Activated CD4-positive, CD25-positive, alpha-beta regulatory T cell treated with anti-CD3 and anti-CD28 coated beads, Interleukin-2, amount 50 U/mL, for 24 hours (primary cell): ENCODE measurements at regions not wholly inside any gene's neighbourhood (a gene's known extent, or its start where the extent isn't known, plus 50 kb on each side); places are given as distances from the start of the nearest gene placed in this dataset.

ENCODE experiments used
- ATAC-seq, 2 donors: fragments of 150-1000 bp; cut with Tn5 transposase; one replicate each; pipeline ENCODE4 v1.10.0; 2021; ENCODE audit warnings: mild to moderate bottlenecking in 1 of 2, moderate library complexity in 1 of 2

DNA sequence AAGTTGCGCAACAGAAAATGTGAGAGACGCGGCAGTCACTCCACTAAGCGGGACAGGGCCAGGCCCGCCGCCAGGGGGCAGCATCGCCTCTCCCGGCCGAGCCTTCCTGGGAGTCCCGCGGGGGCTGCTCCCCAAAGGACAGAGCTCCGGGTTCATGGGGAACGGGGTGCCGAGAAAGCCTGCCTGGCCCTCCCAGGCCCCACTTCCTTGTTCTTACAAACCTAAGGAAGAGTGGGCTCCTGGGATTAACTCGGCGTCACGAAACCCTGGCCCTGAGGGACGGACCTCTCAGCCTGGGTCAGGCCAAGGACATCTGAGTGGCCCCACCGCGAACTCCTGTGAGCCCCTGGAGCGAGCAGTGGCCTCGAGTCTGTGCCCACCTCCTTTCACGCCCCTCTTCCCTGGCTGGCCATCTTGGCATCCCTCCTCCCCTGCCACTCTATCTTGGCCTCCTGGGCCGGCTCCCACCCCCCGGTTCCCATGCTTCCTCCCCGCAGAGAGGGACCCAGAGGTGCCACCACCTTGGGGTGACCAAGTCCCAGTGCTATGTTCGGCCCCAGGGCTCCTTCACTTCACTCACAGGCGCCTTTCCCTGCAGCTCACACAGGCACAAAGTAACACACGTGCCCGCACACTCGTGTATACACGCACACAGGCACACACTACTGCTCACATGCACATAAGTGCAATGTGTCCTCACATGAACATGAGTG, 99.9 kb upstream of the FGF3 start:
- peak; percentile 44 to 64 for ATAC-seq

DNA sequence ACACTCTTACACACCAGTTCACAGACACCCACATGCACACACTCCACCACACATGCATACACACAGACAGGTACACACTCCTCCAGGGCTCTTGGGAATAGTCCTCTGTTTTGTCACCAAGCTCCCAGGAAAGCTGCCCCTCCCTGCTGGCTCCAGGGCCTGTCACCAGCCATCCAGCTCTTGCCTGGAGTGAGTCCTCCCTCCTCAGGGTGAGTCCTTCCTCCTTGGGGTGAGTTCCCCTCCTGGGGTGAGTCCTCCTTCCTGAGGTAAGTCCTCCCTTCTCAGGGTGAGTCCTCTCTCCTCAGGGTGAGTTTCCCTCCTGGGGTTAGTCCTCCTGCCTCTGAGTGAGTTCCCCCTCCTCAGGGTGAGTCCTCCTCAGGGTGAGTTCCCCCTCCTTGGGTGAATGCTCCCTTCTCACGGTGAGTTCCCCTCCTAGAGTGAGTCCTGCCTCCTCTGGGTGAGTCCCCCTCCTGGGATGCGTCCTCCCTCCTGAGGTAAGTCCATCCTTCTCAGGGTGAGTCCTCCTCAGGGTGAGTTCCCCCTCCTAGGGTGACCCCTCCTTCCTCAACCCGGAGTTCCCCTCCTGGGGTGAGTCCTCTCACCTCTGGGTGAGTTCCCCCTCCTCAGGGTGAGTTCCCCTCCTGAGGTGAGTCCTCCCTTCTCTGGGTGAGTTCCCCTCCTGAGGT, 100.6 kb upstream of the FGF3 start:
- ATAC-seq, result no peak

DNA sequence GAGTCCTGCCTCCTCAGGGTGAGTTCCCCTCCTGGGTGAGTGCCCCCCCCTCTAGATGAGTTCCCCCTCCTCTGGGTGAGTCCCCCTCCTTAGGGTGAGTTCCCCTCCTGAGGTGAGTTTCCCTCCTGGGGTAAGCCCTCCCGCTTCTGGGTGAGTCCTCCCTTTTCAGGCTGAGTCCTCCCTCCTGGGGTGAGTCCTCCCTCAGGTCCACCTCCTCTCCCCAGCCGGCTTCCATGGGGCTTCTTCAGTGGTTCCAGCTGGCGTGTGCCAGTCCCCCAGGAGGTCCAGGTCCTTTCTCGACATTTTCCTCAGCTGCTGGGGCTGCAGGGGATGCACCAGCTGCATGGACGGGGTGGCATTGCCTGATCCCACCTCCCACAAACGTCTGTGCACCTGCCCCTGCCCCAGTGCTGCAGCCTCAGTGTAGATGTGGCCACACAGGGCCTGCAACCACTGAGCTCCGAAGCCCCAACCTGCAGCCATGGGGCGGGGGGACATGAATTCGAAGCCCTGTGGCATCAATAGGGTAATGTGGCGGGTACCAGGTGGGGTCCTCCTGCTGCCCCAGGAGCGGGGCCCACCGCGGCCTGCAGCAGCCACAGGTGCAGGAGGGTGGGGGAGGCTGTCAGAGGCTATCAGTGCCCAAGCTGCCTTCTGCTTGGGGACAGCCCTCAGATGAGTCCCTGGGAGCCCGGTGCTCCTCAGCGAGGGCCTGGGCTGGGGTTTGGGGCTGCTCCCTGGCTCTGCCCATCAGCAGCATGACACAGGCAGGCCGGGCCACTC, 101.3 kb upstream of the FGF3 start:
- ATAC-seq, result no peak

DNA sequence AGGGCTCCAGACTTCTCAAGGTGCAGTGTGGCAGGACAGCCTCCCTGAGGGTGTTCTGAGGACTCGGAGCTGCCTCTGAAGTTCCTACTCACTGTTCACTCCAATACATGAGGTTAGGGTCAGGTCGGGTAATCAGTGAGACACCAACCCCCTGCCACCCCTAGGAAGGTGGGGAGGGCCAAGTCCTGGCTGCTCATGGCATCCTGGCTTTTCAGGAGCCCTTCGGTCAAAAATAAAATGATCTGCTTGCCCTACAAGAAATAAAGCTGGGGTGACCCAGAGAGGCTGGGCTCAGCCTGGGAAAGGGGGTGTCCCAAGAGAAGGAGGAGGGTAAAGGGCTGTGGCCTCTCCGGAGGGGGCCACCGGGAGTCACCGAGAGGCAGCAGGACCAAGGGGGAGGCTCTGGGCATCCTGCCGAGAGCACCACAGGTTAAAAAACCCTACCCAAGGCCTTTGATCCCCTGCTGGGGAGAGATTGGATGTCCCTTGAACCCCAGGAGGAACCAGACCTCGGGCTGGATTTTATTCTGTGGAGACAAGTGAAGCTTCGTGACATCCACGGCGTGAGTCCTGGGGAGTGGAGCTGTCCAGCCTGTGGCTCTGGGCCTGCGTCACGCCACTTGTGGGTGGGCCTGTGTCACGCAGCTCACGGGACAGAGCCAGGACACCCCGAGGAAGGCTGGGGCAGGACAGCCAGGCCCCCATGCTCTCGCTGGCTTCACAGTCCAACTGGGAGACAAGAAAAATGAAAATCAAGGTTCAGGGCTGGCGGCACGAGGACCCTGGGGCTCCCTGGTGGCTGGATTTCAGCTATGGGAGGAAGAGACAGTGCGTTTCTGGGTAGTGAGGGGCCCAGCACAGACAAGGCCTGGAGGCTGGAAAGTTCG, 102.2 kb upstream of the FGF3 start:
- no peak for ATAC-seq

DNA sequence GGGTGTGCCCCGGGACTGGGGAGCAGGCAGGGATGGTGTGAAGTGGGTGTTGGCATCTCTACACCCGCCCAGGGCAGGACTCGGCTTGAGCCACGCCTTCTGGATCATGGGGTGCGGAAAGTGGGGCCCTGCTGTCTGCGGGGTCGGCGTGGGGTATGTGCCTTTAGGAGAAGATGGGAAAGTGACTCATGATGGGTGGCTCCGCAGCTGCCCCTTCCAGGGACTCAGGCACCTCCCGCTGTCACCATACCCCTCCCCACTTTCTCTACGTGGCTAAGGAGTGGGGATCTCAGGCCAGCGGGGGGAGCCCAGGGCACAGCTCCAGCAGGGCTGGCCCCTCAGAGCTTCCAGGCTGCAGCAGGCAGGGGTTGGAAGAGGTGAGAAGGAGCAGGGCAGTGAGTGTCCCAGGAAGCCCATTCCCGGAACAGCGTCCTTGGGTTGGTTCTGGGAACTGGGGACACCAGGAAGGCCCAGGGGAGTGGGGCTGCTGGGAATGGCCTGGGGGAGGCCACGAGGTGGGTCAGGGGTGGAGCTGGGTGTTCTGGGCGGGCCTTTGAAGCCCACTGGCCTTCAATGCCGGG, 102.9 kb upstream of the FGF3 start:
- no peak for ATAC-seq

DNA sequence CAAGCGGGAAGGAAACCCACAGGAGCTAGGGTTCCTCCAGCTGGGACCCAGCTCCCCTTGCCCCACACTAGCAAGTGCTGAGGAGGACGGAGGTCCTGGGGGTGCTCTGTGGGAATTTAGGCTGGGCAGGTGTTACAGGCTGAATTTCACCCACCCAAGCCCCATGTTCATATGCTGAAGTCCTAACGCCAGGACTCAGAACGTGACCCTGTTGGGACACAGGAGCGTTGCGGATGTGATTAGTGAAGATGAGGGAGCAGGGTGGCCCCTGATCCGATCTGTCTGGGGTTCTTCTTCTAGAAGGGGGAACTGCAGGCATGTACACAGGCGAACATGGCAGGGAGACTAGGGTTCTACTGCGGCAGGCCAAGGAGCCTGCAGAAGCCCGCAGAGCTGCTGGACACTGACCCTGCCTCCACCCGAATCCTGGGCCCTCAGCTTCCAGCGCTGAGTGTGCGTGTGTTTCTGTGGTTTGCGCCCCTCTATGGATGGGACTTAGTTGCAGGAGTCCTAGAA, 103.4 kb upstream of the FGF3 start:
- no peak for ATAC-seq

DNA sequence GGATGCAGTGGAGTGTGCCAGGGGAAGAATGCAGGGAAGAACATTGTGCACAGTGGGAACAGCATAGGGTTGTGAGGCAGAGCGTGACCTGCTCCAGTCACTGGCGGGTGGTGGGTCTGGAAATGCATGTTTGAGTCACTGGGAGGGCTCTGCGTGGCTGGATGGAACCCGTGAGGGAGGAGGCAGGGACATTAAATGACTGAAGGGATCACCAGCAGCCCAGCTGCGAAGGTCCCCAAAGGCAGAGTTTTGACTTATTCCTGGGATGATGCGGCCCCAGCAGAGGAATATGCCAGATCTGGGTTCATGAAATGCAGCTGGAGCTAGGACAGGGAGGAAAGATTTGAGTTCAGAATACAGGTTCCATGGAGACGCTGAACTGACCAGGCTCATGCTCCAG, 104.0 kb upstream of the FGF3 start:
- ATAC-seq, result no peak

DNA sequence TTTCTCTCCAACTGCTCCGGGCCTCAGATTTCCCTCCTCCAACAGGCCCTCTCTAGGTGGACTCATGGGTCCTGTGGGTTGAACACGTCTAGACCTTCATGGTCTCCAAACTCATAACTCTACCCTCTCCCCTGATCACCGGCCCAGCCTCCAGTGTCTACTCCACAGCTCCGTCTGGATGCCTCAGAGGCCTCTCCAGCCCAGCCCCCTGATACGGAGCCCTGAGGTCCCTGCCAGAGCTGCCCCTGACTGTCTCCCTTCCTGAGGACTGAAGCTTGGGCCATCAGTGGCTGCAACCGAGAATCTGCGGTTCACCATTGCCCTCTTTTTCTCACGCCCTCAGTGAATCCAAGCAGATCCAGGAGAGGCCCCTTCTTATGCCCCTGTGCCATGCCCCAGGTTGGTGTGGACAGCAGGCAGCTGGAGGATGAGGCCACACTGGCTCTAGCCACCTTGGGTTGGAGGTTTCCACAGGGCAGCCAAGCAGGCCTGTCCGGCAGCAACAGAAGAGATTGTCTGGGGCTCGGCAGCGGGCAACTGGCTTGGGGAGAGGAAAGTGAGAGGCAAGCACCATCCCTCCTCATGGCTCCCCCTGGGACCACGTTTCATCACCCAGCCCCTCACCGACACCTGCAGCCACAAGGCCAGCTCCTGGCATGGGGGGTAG, 104.6 kb upstream of the FGF3 start:
- ATAC-seq, result no peak

DNA sequence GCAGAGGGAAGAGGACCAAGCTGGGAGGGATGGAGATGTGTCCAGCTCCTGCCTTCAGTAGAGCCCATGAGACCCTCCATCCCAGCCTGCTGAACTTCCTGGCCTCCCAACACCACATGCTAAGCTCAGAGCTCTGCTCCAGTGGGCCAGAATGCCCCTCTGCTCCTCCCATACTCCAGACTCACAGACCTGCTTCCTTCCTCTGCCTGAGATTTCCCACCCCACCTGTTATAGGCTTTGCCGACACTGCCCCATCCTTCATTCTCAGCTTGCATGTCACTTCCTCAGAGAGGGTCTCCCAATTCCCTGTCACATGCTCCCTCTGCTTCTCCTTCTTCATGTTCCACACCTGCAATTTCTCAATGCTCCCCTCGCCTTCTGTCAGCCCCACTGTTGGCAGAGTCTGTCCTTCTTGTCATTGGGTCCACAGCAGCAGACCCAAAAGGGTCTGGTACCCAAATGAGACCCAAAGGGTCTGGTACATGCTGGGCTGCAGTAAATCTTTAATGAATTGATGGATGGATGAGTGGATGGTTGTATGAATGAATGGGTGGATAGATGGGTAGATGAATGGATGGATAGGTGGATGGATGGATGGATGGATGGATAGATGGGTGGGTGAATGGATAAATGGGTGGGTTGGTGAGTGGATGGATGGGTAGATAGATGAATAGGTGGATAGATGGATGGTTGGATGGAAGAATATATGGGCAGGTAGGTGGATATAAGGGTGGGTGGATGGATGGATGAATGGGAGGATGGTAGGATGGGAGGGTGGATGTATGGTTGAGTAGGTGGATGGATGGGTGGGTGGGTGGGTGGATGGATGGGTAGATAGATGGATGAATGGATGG, 105.3 kb upstream of the FGF3 start:
- no peak for ATAC-seq

DNA sequence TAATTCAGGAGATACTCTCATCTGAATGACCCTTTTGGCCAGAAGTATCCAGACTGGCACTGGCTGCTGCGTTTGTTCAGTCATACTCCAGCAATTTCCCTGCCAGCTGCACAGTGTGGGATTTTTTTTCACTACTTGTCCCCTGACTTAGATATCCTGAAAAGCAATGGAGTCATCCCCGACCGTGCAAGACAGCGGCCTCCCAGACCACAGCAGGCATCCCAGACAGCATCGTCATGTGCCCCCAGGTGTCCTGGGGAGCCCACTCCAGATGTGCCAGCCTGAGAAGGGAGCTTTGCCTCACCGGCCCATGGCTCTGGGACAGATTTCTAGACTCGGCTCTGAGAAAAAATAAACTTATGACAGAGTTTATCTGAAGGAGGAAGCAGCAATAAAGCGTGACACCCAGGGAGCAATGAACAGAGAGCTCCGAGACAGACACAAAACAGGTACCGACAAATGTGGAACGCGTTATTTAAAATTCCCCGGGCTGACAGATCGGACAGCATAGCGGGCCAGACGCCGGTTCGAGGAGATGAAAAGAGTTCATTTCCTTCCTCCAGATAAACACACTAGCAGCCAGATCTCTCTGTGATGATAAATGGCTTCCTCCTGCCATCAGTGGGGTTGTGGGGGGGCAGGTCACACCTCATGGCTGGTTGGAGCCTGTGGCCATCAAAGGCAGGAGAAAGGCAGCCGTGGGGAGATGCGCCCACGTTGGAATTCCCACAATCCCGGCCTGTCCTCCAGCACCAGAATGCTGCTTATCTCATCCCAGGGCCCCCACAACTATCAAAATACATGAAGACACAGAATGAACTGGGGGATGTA, 106.4 kb upstream of the FGF3 start:
- ATAC-seq, result no peak

DNA sequence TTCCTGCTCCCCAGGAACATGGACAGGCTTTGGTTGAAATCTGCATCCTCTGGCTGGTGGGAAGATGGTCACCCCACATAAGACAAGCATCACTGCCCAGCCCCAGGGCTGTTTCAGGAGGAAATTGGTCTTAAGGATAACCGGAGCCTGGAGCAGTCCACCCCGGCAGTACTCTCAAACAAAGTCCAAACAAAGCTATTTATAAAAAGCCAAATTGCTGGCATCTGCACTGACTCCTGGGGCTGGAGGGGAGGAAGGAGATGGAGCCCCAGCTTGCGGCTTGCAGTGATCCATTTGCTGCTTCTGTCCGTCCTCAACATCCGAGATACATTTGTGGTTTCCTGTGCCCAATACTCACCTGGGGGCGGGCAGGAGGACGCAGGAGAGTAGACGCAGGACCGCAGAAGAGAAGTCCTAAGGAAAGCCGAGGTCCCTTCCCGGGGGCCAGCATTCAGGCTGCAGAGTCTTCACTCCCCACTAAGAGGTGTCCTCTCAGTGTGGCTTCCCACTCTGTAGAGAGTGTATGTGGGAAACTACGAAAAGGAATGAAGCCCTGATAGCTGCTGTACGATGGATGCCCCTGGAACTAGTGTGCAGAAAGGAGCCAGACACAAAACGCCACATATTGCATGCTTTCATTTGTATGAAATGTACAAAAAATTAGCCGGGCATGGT, 107.3 kb upstream of the FGF3 start:
- ATAC-seq, result no peak

DNA sequence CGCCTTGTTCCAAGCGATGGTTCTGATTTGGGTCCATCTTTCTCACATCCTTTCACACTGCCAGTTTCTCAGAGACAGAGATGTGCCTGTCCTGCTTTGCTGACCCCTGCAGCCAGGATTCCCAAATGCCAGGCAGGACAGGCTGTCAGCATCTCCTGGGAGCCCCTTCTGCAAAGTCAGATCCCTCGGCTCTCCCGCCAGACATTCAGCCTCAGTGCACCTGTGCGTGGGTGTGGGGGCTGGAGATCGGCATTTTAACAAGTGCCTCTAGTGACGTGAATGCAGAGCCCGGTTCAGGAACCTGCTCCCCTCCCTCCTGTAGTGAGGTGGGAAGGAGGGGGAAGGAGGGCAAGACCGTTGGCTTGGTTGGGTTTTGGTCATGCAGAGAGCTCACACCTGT, 108.9 kb upstream of the FGF3 start:
- ATAC-seq, result no peak

DNA sequence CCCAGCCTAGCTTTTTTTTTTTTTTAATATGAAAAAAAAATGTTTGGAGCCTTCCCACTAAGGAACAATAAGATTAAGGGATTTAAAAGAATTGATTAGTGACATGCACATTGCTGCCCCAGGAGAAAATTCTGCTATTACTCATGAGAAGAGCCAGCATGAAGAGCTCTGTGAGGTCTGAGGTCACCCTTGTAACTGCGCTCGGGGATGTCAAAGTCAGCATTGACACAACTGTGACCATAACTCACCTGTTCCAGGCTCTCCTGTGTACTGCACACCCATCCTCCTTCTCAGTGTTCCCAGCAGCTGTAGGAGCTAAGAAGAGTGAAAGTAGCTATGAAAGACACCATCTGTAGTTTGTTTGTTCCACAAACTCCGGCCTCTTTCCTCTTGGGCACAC, 109.8 kb upstream of the FGF3 start:
- no peak for ATAC-seq

DNA sequence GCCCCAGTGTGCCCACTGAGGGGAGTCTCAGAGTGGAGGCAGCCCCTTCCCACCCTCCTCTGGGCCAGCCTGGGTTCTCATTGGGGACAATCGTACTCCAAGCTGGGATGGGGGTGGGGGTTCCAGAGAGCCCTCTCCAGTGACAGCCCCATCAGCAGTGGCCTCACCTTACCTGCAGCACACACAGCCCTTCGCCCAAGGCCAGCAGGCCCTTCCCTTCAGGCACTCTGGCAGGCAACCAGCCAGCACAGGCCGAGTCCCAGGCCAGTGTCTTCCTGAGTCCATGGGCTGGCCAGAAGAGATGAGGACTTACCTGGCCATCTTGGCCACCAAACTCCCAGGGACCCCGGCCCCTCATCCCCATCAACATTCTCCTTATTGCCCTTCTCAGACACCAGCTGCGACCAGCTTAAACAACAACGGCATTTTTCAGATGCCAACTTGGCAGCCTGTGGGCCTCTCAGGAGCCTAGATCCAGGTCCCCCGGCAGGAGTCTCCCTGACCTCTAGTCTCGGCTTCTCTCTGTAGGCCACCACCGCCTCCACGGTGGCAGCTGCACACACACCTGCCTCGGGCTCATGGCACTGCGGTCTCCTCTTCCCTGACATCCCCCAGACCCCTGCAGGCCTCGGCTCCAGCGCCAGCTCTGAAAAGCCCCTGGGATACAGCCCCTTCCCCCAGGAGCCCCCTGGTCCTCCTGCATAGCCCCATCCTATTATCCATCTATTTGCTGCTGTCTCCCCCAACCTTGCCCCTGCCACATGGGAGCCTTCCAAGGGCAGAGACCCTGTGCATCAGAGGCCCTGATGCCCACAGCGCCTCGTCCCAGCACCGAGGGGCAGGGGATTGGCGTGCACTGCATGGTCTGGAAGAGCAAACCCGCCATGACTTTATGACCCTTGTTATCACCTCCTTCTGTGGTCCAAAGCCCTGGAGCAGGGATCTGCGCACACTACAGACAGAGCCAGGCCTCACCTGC, 111.2 kb upstream of the FGF3 start:
- no peak for ATAC-seq

DNA sequence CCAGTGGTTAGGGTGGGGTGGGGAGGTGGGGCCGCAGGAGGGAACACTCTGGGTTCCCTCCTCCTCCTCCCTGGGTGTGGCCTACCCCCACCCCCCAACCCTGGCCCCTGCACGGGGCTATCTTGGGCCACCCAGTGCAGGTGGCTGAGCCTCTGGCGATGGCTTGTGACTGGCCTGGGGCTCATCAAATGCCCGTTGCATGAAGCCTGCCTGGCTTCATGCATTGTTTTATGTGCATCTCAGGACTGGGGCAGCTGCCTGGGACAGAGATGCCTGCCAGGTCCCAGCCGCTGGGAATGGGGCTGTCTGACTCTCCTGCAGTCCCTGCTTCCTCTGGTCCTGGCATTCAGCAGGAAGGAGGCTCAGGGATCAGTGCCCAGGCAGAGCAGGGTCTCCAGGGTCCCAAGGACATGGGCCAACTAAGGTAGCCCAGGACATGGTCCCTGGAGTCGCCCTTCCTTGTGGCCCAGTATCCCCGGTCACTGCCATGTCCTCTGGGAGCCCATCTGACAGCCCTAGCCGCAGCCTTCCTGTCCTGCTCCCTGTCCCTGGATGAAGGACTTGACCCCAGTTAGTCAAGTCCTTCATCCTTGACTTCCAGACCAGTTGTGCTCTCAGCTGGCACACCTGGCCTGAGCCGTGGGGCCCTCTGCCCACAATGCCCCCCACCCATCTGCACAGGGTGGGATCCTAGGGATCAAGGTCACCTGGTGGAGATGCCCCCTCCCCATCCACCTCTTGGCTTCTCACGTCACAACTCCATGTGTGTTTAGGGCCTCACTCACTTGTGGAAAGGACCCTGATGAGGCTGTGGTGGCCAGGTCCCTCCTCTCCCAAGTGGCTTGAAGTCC, 112.1 kb upstream of the FGF3 start:
- ATAC-seq, result no peak

DNA sequence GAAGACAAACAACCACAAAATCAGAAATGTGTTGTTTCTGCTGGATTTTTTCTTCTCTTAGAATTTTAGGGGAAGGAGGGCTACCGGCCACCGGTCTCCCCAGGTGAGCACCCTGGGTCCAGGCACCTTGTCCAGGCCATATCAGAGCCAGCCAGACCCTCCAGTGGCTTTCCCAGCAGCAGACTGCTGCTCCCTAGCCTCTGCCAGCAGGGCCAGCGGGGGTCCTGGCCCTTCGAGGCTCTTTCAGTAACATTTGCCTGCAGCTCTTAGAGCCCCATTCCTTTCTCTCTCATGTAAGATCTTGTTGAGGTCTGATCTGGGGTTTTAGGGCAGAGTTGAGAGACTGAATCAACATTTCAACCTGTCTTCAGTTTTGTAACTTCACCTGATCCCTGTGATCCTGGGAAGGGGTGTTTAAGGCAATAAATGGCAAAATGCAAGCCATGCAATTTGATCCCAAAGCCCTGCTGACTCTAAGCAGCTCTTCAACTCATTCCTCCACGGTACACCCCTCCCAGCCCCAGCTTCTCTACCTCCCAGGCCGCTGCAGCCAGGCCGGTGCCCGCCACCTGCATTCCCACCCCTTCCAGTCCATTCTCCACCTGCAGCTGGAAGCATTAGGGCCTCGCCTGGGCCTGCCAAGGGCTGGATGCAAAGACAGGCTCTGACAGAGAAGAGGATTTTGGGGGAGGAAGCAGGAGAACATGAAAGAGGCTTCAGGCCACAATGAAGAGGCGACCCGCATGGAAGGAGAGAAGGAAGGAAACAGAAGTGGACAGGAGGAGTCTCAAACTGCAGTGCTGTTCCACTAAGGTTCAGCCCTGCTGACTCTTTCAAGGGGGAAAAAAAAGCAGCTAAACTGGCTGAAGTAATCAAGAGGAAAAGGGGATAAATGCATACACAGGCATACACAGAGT, 113.0 kb upstream of the FGF3 start:
- no peak for ATAC-seq
